Breast epithelium (tissue), 3 donors: ENCODE measurements at regions not wholly inside any gene's neighbourhood (a gene's known extent, or its start where the extent isn't known, plus 50 kb on each side); places are given as distances from the start of the nearest gene placed in this dataset.

Experiments used
- POLR2A ChIP-seq: fragments of 450-650 bp; IDR thresholded peaks from one replicate; pipeline ENCODE4 v1.6.1; 2016; ENCODE audit warnings: antibody characterized with exemption, mild to moderate bottlenecking, moderate library complexity
- POLR2AphosphoS5 ChIP-seq, 3 donors: sonication (generic); formaldehyde crosslinking; IDR thresholded peaks; one replicate each; pipeline ENCODE4 v1.6.1; 2017; ENCODE audit warnings: antibody characterized with exemption in 3 of 3
- TF ChIP-seq, protein P1 (sequence below), 3 donors: fragments of 450-650 bp; IDR thresholded peaks; one replicate each; pipeline ENCODE4 v1.5.1; 2016 to 2017; ENCODE audit warnings: antibody characterized with exemption in 3 of 3, mild to moderate bottlenecking in 3 of 3, moderate library complexity in 3 of 3

DNA sequence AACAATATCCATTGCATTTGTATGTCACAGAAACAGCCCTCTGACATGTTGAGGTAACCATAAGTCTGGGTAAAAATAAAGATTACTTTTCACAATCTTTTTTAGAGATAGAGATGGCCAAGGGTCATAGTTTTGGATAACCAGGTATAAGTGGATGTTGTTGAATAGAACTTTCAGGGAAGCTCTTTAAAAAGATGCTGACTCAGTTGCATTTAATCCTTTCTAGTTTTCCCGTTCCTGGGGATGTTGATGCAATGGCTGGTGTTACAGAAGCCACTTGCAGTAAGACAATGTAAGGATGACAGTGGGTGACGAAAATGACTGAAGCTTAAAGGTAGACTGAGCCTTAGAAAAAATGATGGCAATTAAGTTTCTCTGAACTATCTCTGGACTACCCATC is 1473.7 kb downstream of the AACS start:
- TF ChIP-seq, protein P1, sequence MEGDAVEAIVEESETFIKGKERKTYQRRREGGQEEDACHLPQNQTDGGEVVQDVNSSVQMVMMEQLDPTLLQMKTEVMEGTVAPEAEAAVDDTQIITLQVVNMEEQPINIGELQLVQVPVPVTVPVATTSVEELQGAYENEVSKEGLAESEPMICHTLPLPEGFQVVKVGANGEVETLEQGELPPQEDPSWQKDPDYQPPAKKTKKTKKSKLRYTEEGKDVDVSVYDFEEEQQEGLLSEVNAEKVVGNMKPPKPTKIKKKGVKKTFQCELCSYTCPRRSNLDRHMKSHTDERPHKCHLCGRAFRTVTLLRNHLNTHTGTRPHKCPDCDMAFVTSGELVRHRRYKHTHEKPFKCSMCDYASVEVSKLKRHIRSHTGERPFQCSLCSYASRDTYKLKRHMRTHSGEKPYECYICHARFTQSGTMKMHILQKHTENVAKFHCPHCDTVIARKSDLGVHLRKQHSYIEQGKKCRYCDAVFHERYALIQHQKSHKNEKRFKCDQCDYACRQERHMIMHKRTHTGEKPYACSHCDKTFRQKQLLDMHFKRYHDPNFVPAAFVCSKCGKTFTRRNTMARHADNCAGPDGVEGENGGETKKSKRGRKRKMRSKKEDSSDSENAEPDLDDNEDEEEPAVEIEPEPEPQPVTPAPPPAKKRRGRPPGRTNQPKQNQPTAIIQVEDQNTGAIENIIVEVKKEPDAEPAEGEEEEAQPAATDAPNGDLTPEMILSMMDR (IDR thresholded peaks at IDR 0.05) = no peak
- TF ChIP-seq POLR2A = no peak
- no peak for TF ChIP-seq POLR2AphosphoS5 (IDR thresholded peaks at IDR 0.05)
